Suprapubic skin (tissue), 4 donors: ENCODE measurements at regions not wholly inside any gene's neighbourhood (a gene's known extent, or its start where the extent isn't known, plus 50 kb on each side); places are given as distances from the start of the nearest gene placed in this dataset.
"Not testable (repeated sequence)": the region's sequence is repeated elsewhere in the genome, so short reads cannot be mapped to it uniquely, and the experiment has no call there.

Experiments used
- DNase-seq, 2 donors: peaks; one replicate each; pipeline ENCODE4 v3.0.0-alpha.2; 2019; ENCODE audit warnings: low spot score in 2 of 2
- H3K27ac ChIP-seq: fragments of 200-600 bp; sonication (generic); one replicate; pipeline ENCODE4 v1.5.1; 2019
- H3K27me3 ChIP-seq: fragments of 200-600 bp; sonication (generic); one replicate; pipeline ENCODE4 v1.5.1; 2019
- H3K36me3 ChIP-seq: fragments of 200-600 bp; sonication (generic); one replicate; pipeline ENCODE4 v1.5.1; 2019
- H3K4me1 ChIP-seq: fragments of 200-600 bp; sonication (generic); one replicate; pipeline ENCODE4 v1.5.1; 2019
- H3K4me3 ChIP-seq: fragments of 200-600 bp; sonication (generic); one replicate; pipeline ENCODE4 v1.5.1; 2019; ENCODE audit warnings: mild to moderate bottlenecking
- H3K9me3 ChIP-seq: fragments of 200-600 bp; sonication (generic); one replicate; pipeline ENCODE4 v1.5.1; 2019
- EP300 ChIP-seq: sonication (generic); formaldehyde crosslinking; IDR thresholded peaks from one replicate; pipeline ENCODE4 v1.6.1; 2017; ENCODE audit warnings: antibody characterized with exemption
- POLR2A ChIP-seq, 2 donors: fragments of 450-650 bp; IDR thresholded peaks; one replicate each; pipeline ENCODE4 v1.6.1; 2017; ENCODE audit warnings: antibody characterized with exemption in 2 of 2, mild to moderate bottlenecking in 2 of 2, moderate library complexity in 2 of 2
- POLR2AphosphoS5 ChIP-seq, 3 donors: sonication (generic); formaldehyde crosslinking; IDR thresholded peaks; one replicate each; pipeline ENCODE4 v1.6.1; 2017; ENCODE audit warnings: antibody characterized with exemption in 3 of 3
- WGBS: methylation state at CpG from one replicate; pipeline ENCODE4 v1.1.5; 2018; 5-methylcytosine and 5-hydroxymethylcytosine counted together
- TF ChIP-seq, protein P1 (sequence below), 2 donors: fragments of 200-600 bp in 1 of 2; fragments of 450-650 bp in 1 of 2; sonication (generic) in 1 of 2; IDR thresholded peaks; one replicate each; pipeline ENCODE4 v1.5.1; 2016 to 2019; ENCODE audit warnings: antibody characterized with exemption in 2 of 2, mild to moderate bottlenecking in 1 of 2, moderate library complexity in 1 of 2

DNA sequence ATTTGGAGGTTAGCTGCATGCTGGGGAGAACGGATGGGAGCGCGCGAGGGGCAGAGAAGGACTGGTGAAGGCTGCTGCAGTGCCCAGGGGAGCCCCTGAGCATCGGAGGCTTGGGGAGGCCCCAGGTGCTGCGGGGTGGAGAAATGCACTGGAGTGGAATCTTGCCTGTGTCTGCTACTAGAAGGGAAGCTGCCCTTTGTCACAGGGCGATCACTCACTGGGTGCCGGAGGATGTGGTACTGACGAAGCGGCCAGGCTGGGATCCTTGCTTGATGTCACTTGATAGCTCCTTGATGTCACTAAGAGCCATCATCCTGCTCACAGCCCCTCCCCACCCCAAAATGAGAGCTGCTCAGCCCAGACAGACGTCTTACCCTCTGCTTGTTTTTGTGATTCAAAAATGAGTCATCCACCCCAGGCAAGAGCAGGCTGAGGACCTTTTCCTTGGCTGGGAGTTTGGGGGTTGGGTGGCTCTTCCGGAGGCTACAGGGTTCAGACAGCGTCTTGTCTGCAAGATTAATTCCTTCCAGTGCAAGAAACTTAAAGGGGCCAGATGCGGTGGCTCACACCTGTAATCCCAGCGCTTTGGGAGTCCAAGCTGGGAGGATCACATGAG, 62.6 kb upstream of the PMEPA1 start:
- Histone ChIP-seq H3K4me1 (peaks cover 9% of the 10 kb centered on the region), H3K27ac (no peak overlapping the region)
- DNase-seq, result peak; percentile 46 to 64

DNA sequence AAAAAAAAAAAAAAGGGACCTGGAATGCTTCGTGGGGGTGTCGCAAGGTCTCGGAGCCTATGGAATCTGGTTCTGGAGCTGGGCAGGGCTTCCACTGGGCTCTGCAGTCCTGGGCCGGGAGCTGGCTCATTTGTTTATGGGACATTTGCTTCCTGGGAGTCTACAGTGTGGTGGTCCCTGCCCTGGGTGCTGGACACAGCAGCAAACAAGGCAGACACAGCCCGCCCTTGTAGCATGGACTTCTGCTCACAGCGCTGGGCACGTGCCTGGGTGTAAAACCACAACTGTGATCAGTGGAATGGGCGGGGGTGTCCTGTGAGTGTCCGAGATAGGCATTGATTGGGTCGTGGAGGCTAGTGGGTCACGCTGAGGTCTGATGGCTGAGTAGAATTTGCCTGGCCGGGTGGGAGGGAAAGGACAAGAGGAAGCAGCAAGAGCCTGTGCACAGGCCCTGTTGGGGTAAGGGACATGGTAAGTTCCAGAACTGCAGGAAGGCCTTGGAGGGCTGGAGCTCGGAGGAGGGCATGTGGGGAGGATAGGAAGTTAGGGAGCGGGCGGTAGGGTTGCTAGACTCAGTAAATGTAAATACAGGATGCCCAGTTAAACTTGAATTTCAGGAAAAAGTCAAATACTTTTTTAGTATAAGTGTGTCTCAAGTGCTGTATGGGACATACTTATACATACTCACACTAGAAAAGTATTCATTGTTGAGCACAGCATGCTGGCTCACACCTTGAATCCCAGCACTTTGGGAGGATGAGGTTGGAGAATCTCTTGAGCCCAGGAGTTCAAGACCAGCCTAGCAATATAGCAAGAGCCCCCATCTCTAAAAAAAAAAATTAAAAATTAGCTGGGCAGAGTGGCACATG, 61.3 kb upstream of the PMEPA1 start:
- Histone ChIP-seq H3K4me3 (no peak overlapping the region), H3K9me3 (no peaks in the 10 kb centered on the region), H3K27me3 (no peaks in the 10 kb centered on the region), H3K36me3 (no peaks in the 10 kb centered on the region), H3K4me1 (peaks cover 9% of the 10 kb centered on the region), H3K27ac (no peak overlapping the region)
- WGBS, result 86% methylated on average over 15 of the region's 15 CpGs
- DNase-seq, result peak; percentile 44 to 48
- TF ChIP-seq, protein P1, sequence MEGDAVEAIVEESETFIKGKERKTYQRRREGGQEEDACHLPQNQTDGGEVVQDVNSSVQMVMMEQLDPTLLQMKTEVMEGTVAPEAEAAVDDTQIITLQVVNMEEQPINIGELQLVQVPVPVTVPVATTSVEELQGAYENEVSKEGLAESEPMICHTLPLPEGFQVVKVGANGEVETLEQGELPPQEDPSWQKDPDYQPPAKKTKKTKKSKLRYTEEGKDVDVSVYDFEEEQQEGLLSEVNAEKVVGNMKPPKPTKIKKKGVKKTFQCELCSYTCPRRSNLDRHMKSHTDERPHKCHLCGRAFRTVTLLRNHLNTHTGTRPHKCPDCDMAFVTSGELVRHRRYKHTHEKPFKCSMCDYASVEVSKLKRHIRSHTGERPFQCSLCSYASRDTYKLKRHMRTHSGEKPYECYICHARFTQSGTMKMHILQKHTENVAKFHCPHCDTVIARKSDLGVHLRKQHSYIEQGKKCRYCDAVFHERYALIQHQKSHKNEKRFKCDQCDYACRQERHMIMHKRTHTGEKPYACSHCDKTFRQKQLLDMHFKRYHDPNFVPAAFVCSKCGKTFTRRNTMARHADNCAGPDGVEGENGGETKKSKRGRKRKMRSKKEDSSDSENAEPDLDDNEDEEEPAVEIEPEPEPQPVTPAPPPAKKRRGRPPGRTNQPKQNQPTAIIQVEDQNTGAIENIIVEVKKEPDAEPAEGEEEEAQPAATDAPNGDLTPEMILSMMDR (IDR thresholded peaks at IDR 0.05), result no peak

More for the DNA sequence above, 62.6 kb upstream of the PMEPA1 start:
- no peaks in the 10 kb centered on the region for H3K27me3 ChIP-seq
- H3K4me3 ChIP-seq, result no peak overlapping the region
- no peaks in the 10 kb centered on the region for H3K9me3 ChIP-seq
- H3K36me3 ChIP-seq, result no peaks in the 10 kb centered on the region
- TF ChIP-seq POLR2AphosphoS5 (IDR thresholded peaks at IDR 0.05) (no peak), EP300 (no peak), POLR2A (IDR thresholded peaks at IDR 0.05) (no peak)
- TF ChIP-seq, protein P1 (IDR thresholded peaks at IDR 0.05), result no peak
- 47% methylated on average over 8 of the region's 15 CpGs for WGBS

DNA sequence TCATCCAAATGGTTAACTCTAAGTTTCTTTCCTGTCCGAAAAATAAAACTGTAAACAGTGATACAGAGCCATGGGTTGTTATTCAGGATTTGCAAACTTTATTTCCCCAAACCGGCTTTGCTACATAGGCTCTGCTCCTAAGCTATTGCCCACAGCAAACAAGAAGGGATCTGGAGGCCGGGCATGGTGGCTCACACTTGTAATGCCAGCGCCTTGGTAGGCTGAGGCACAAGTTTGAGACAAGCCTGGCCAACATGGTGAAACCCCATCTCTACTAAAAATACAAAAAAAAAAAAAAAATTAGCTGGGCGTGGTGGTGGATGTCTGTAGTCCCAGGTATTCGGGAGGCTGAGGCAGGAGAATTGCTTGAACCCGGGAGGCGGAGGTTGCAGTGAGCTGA, 60.6 kb upstream of the PMEPA1 start:
- 84% methylated on average over 8 of the region's 8 CpGs for WGBS
- not testable (repeated sequence) for H3K4me3 ChIP-seq, H3K36me3 ChIP-seq, H3K4me1 ChIP-seq, H3K27ac ChIP-seq, H3K9me3 ChIP-seq, H3K27me3 ChIP-seq
- DNase-seq, result peak; percentile 26 to 48

DNA sequence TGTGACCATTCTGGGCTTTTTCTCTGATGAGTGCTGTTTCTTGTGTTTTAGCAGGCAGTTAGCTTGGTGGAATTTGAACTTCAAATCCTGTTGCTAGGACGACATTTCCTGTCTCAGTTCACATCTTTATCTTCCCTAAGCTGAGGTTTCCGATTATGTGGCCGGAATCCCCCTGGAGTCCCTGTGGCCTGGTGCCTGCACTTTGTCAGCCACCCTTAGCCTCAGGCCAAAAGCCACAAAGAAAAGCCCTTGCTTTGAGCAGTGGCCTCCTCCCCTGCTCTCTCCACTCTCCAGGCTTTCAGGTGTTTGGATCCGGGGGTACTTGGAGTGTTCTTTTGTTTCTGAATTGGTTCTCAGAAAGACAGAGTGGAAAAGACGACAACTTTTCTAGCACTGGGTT, 59.9 kb upstream of the PMEPA1 start:
- 75% methylated on average over 5 of the region's 5 CpGs for WGBS
- DNase-seq, result peak; percentile 14 to 40
- peaks cover 9% of the 10 kb centered on the region for H3K4me1 ChIP-seq
- H3K9me3 ChIP-seq, result no peaks in the 10 kb centered on the region
- H3K36me3 ChIP-seq, result no peaks in the 10 kb centered on the region
- no peak overlapping the region for H3K4me3 ChIP-seq
- TF ChIP-seq, protein P1 (IDR thresholded peaks at IDR 0.05), result no peak
- TF ChIP-seq POLR2AphosphoS5 (IDR thresholded peaks at IDR 0.05) (no peak), POLR2A (IDR thresholded peaks at IDR 0.05) (no peak), EP300 (no peak)
- no peak overlapping the region for H3K27ac ChIP-seq
- no peaks in the 10 kb centered on the region for H3K27me3 ChIP-seq

- peak in 1 of 2 donors; percentile 7 for DNase-seq
- Histone ChIP-seq H3K27me3 (no peaks in the 10 kb centered on the region), H3K27ac (no peak overlapping the region), H3K9me3 (no peaks in the 10 kb centered on the region), H3K36me3 (no peaks in the 10 kb centered on the region), H3K4me3 (no peak overlapping the region), H3K4me1 (peaks cover 9% of the 10 kb centered on the region)
- TF ChIP-seq POLR2AphosphoS5 (IDR thresholded peaks at IDR 0.05), result no peak
- TF ChIP-seq, protein P1 (IDR thresholded peaks at IDR 0.05), result no peak
- no peak for TF ChIP-seq POLR2A (IDR thresholded peaks at IDR 0.05)
- TF ChIP-seq EP300, result no peak
- 97% methylated on average over 1 of the region's 1 CpG for WGBS
Measured at GRCh38 chr20:57768519-57768918, 58.7 kb upstream of the PMEPA1 start.
